NT2/D1 (cell line): ENCODE measurements at regions not wholly inside any gene's neighbourhood (a gene's known extent, or its start where the extent isn't known, plus 50 kb on each side); places are given as distances from the start of the nearest gene placed in this dataset.

ENCODE experiments used
- SUZ12 ChIP-seq: IDR thresholded peaks from 2 replicates; pipeline ENCODE4 v1.6.1; 2011; ENCODE audit not compliant: insufficient read length, insufficient read depth; ENCODE audit errors: extremely low read depth
- YY1 ChIP-seq: IDR thresholded peaks from 2 replicates; pipeline ENCODE4 v1.6.1; 2011; ENCODE audit not compliant: insufficient read length, insufficient read depth
- ZNF274 ChIP-seq: IDR thresholded peaks from 2 replicates; pipeline ENCODE4 v1.6.1; 2011; ENCODE audit warnings: mild to moderate bottlenecking, low read depth, low read length

- TF ChIP-seq ZNF274 (no peak), YY1 (no peak), SUZ12 (no peak)
These were observed 541.3 kb upstream of the LRRTM4 start for GRCh38 chr2:78063246-78064020.
